RWPE1 (cell line): ENCODE measurements at regions not wholly inside any gene's neighbourhood (a gene's known extent, or its start where the extent isn't known, plus 50 kb on each side); places are given as distances from the start of the nearest gene placed in this dataset.

Source experiments
- CTCF ChIA-PET: fragments of 350-600 bp; sonication (Branson Sonifier 250); formaldehyde crosslinking; extraction: SDS; loops from one replicate; lab custom pipeline; 2021; lab: Yijun Ruan, JAX
- POLR2A ChIA-PET: fragments of 400-600 bp; formaldehyde crosslinking; extraction: SDS; loops from one replicate; lab custom pipeline; 2020; ENCODE audit warnings: antibody characterized with exemption; ENCODE audit not compliant: low non-redundant PET; lab: Yijun Ruan, JAX
- DNase-seq: peaks from one replicate; pipeline ENCODE4 v3.0.0; 2012; ENCODE audit warnings: low spot score
- H3K27ac ChIP-seq: fragments of 450-650 bp; 2 replicates; pipeline ENCODE4 v1.5.1; 2017
- TF ChIP-seq, protein P1 (sequence below): fragments of 450-650 bp; conservative IDR thresholded peaks from 2 replicates; pipeline ENCODE4 v1.5.1; 2017; ENCODE audit warnings: low read depth, mild to moderate bottlenecking

GRCh38 chr6:82780334-82780733, 285.3 kb downstream of the UBE3D start:
- DNase-seq, result no peak
- TF ChIP-seq, protein P1, sequence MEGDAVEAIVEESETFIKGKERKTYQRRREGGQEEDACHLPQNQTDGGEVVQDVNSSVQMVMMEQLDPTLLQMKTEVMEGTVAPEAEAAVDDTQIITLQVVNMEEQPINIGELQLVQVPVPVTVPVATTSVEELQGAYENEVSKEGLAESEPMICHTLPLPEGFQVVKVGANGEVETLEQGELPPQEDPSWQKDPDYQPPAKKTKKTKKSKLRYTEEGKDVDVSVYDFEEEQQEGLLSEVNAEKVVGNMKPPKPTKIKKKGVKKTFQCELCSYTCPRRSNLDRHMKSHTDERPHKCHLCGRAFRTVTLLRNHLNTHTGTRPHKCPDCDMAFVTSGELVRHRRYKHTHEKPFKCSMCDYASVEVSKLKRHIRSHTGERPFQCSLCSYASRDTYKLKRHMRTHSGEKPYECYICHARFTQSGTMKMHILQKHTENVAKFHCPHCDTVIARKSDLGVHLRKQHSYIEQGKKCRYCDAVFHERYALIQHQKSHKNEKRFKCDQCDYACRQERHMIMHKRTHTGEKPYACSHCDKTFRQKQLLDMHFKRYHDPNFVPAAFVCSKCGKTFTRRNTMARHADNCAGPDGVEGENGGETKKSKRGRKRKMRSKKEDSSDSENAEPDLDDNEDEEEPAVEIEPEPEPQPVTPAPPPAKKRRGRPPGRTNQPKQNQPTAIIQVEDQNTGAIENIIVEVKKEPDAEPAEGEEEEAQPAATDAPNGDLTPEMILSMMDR, result no peak
- CTCF ChIA-PET, result no interaction called here
- H3K27ac ChIP-seq, result no peak overlapping the region
- POLR2A ChIA-PET, result no interaction called here

GRCh38 chr6:82781620-82782204, 283.9 kb downstream of the UBE3D start:
- TF ChIP-seq, protein P1, result no peak
- H3K27ac ChIP-seq, result no peak overlapping the region
- POLR2A ChIA-PET, result no interaction called here
- no peak for DNase-seq
- CTCF ChIA-PET, result no interaction called here

DNA sequence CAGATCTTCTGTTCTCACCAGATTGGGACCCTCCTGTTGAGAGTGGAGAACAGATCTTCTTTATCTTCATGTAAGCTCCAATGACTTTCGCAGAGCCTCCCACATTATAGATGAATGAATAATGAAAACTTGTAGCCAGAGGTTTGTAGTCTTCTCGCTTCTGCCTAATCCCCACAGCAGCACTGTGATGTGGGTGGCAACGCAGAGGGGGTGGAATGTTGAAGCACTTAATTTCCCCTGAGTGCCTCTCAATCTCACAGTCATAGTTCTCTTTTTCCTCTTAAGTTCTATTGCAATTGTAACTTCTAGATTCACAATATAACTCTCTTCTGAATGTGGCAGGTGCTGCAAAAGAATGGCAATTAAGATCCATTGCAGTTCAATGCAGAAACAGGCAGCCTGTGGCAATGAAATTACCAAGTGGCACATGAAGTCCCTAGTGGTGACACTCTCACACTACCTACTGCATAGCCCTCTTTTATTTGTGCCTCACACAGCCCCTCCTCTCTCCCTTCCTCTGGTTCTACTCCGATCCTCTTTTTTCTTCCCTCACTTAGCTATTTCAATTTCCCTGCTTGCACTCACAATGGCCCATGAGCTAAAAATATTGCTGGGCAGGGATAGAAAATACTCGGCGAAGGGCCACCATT, 281.9 kb downstream of the UBE3D start:
- DNase-seq, result no peak
- POLR2A ChIA-PET, result no interaction called here

DNA sequence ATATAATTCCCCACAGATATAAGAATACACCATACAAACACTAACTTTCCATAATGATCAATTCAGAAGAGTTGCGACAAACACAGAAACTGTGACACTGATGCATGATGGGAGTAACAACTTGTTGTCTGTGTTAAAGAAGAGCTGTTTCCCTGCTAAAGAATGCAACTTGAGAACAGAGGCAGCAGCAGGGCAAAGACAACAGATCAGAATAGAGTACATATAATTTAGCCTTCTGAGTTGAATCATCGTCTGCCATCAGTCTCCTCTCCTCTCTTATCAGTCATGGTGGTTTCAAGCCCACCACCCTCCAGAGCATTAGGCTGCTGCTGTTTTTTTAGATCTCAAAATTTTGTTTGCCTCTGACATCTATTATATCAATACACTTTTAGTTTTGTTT, 280.4 kb downstream of the UBE3D start:
- ChIA-PET CTCF (no interaction called here), POLR2A (no interaction called here)
- no peak for DNase-seq
- TF ChIP-seq, protein P1, result no peak
- no peak overlapping the region for H3K27ac ChIP-seq

More for the DNA sequence above, 281.9 kb downstream of the UBE3D start:
- TF ChIP-seq, protein P1, result no peak
- no peak overlapping the region for H3K27ac ChIP-seq
- CTCF ChIA-PET, result interaction anchor here (0.5 kb wide), 1 partner anchor 1463 kb away, joined by 3 read pairs; no protein-coding TSS in a partner anchor

GRCh38 chr6:82786248-82786647, 279.4 kb downstream of the UBE3D start:
- DNase-seq, result no peak
- CTCF ChIA-PET, result no interaction called here
- POLR2A ChIA-PET, result no interaction called here

DNA sequence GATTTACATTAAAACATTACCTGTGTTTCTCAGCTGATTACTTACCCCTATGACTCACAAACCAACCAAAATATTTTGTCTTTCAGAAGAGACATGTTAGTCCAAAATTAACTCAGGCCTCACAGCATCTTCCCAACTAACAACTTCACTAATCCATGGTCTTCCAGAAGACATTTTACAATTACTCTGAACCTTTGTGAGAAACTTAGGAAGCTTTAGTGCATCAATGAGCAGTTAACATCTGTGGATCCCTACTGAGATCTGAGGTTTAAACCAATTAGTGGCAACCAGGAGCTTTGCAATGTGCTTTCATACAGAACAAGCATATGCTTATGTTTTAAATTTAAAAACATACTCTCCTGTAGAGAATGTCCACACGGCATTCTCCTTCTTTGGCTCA, 269.7 kb downstream of the UBE3D start:
- no peak for DNase-seq
- TF ChIP-seq, protein P1, result no peak
- CTCF ChIA-PET, result interaction anchor here (0.6 kb wide), 1 partner anchor 17 kb away, joined by 3 read pairs; no protein-coding TSS in a partner anchor
- no peak overlapping the region for H3K27ac ChIP-seq
- POLR2A ChIA-PET, result no interaction called here

More at GRCh38 chr6:82786248-82786647, 279.4 kb downstream of the UBE3D start:
- no peak overlapping the region for H3K27ac ChIP-seq
- TF ChIP-seq, protein P1, result no peak
